GM20000 (cell line): ENCODE measurements at regions not wholly inside any gene's neighbourhood (a gene's known extent, or its start where the extent isn't known, plus 50 kb on each side); places are given as distances from the start of the nearest gene placed in this dataset.

Source experiments
- DNase-seq: peaks from one replicate; pipeline ENCODE4 v3.0.0; 2012; ENCODE audit warnings: low spot score
- CTCF ChIP-seq: IDR thresholded peaks from 2 replicates; pipeline ENCODE4 v1.5.1; 2012; ENCODE audit warnings: mild to moderate bottlenecking, control low read depth; ENCODE audit errors: extremely low read depth, missing control alignments

GRCh38 chr13:81302125-81302524, 961.2 kb upstream of the SPRY2 start:
- no peak for TF ChIP-seq CTCF
- DNase-seq, result no peak

GRCh38 chr13:81295177-81295576, 954.3 kb upstream of the SPRY2 start:
- DNase-seq, result no peak
- TF ChIP-seq CTCF, result no peak

- TF ChIP-seq CTCF, result no peak
- no peak for DNase-seq
Measured at GRCh38 chr13:81293594-81294164, 952.8 kb upstream of the SPRY2 start.

GRCh38 chr13:81283561-81283960, 942.6 kb upstream of the SPRY2 start:
- no peak for TF ChIP-seq CTCF
- DNase-seq, result no peak

- TF ChIP-seq CTCF, result no peak
- no peak for DNase-seq
Measured at GRCh38 chr13:81283062-81283461, 942.1 kb upstream of the SPRY2 start.

- TF ChIP-seq CTCF, result no peak
- DNase-seq, result no peak
Measured at GRCh38 chr13:81275666-81276258, 934.8 kb upstream of the SPRY2 start.

GRCh38 chr13:81247711-81248110, 906.8 kb upstream of the SPRY2 start:
- DNase-seq, result no peak
- TF ChIP-seq CTCF, result no peak
